SK-N-SH (cell line): ENCODE measurements at regions not wholly inside any gene's neighbourhood (a gene's known extent, or its start where the extent isn't known, plus 50 kb on each side); places are given as distances from the start of the nearest gene placed in this dataset.

Source experiments
- CTCF ChIA-PET: fragments of 300-600, 350-600 bp; formaldehyde crosslinking; extraction: SDS; loops from one replicate; lab custom pipeline; 2021; lab: Yijun Ruan, JAX
- POLR2A ChIA-PET: fragments of 350-600 bp; sonication (Branson Sonifier 250); formaldehyde crosslinking; extraction: SDS; loops from one replicate; lab custom pipeline; 2020; ENCODE audit warnings: antibody characterized with exemption, inconsistent platforms; lab: Yijun Ruan, JAX
- DNase-seq: peaks from one replicate; pipeline ENCODE4 v3.0.0; 2012
- H2AFZ ChIP-seq: fragments of 200-600 bp; sonication (generic); 2 replicates; pipeline ENCODE4 v1.8.1; 2016; ENCODE audit warnings: antibody characterized with exemption, mild to moderate bottlenecking, low read depth
- H3F3A ChIP-seq: fragments of 200-600 bp; sonication (generic); replicated peaks from 2 replicates; pipeline ENCODE3; 2016; ENCODE audit warnings: antibody characterized with exemption, mild to moderate bottlenecking; ENCODE audit not compliant: insufficient read depth
- H3K27ac ChIP-seq, 2 experiments: fragments of 200-500 bp in 1 of 2; fragments of 200-600 bp in 1 of 2; sonication (Bioruptor generic) in 1 of 2; sonication (generic), shearing (Covaris generic) in 1 of 2; 2 replicates each; pipeline versions ENCODE4 v1.5.1 to v1.6.1; 2014 to 2016; ENCODE audit warnings: low read depth in 2 of 2, inconsistent platforms in 1 of 2, low read length in 1 of 2, mild to moderate bottlenecking in 1 of 2, mixed read lengths in 1 of 2
- H3K27me3 ChIP-seq: fragments of 200-600 bp; sonication (generic), shearing (Covaris generic); 2 replicates; pipeline ENCODE4 v1.6.1; 2016; ENCODE audit warnings: mixed run types; ENCODE audit not compliant: insufficient read depth
- H3K36me3 ChIP-seq, 2 experiments: fragments of 200-500 bp in 1 of 2; fragments of 200-600 bp in 1 of 2; sonication (Bioruptor generic) in 1 of 2; sonication (generic) in 1 of 2; replicated peaks in 1 of 2; 2 replicates each; pipeline versions ENCODE3 to v1.5.1; 2014 to 2016; ENCODE audit warnings: low read length in 1 of 2, mild to moderate bottlenecking in 1 of 2; ENCODE audit not compliant: insufficient read depth in 2 of 2, control insufficient read depth in 1 of 2
- H3K4me1 ChIP-seq, 2 experiments: fragments of 200-500 bp in 1 of 2; fragments of 200-600 bp in 1 of 2; sonication (Bioruptor generic) in 1 of 2; sonication (generic), shearing (Covaris generic) in 1 of 2; 2 replicates each; pipeline versions ENCODE4 v1.5.1 to v1.6.1; 2014 to 2016; ENCODE audit warnings: low read depth in 1 of 2, low read length in 1 of 2, mixed run types in 1 of 2; ENCODE audit not compliant: insufficient read depth in 2 of 2, control insufficient read depth in 1 of 2
- H3K4me2 ChIP-seq: fragments of 200-600 bp; sonication (generic), shearing (Covaris generic); 2 replicates; pipeline ENCODE4 v1.6.1; 2017; ENCODE audit warnings: mixed run types
- H3K4me3 ChIP-seq, 2 experiments: fragments of 200-500 bp in 1 of 2; fragments of 200-600 bp in 1 of 2; sonication (Bioruptor generic) in 1 of 2; sonication (generic), shearing (Covaris generic) in 1 of 2; 2 replicates each; pipeline versions ENCODE4 v1.5.1 to v1.8.1; 2014 to 2016; ENCODE audit warnings: low read depth in 2 of 2, inconsistent platforms in 1 of 2, low read length in 1 of 2, mild to moderate bottlenecking in 1 of 2, mixed read lengths in 1 of 2, moderate library complexity in 1 of 2
- H3K79me2 ChIP-seq: fragments of 200-600 bp; sonication (generic); 2 replicates; pipeline ENCODE4 v1.8.1; 2017; ENCODE audit warnings: mild to moderate bottlenecking; ENCODE audit not compliant: insufficient read depth
- H3K9ac ChIP-seq: fragments of 200-600 bp; sonication (generic); 2 replicates; pipeline ENCODE4 v1.6.1; 2017; ENCODE audit warnings: mixed run types
- H3K9me2 ChIP-seq: fragments of 200-600 bp; sonication (generic); 2 replicates; pipeline ENCODE4 v1.6.1; 2017; ENCODE audit warnings: mixed run types
- H3K9me3 ChIP-seq: fragments of 200-600 bp; sonication (generic); 2 replicates; pipeline ENCODE4 v1.6.1; 2017; ENCODE audit warnings: mixed run types, mild to moderate bottlenecking, moderate library complexity
- H4K20me1 ChIP-seq: fragments of 200-600 bp; sonication (generic); 2 replicates; pipeline ENCODE4 v1.6.1; 2017; ENCODE audit warnings: mild to moderate bottlenecking, mixed run types; ENCODE audit not compliant: insufficient read depth
- CHD2 ChIP-seq: fragments of 150-350 bp; IDR thresholded peaks from 2 replicates; pipeline ENCODE4 v1.6.1; 2018; ENCODE audit warnings: low read length; ENCODE audit not compliant: partially characterized antibody
- MXI1 ChIP-seq: IDR thresholded peaks from 2 replicates; pipeline ENCODE4 v1.6.1; 2012; ENCODE audit warnings: mild to moderate bottlenecking, low read depth, low read length, improper control_type of control experiment
- NRF1 ChIP-seq: IDR thresholded peaks from 2 replicates; pipeline ENCODE4 v1.6.1; 2012; ENCODE audit warnings: low read depth, mild to moderate bottlenecking, low read length
- RAD21 ChIP-seq: IDR thresholded peaks from 2 replicates; pipeline ENCODE4 v1.6.1; 2012; ENCODE audit warnings: mild to moderate bottlenecking, low read length
- SIN3A ChIP-seq: IDR thresholded peaks from 2 replicates; pipeline ENCODE4 v1.6.1; 2012; ENCODE audit warnings: low read depth, mild to moderate bottlenecking, low read length, moderate library complexity, borderline replicate concordance
- TCF12 ChIP-seq: IDR thresholded peaks from 2 replicates; pipeline ENCODE4 v1.4.0; 2012
- WGBS: methylation state at CpG from one replicate; pipeline ENCODE4 v1.1.6; 2017; ENCODE audit warnings: low lambda C conversion rate; 5-methylcytosine and 5-hydroxymethylcytosine counted together
- TF ChIP-seq, protein P1 (sequence below): IDR thresholded peaks from 2 replicates; pipeline ENCODE4 v1.6.1; 2012; ENCODE audit warnings: mild to moderate bottlenecking, low read depth, low read length, moderate library complexity
- TF ChIP-seq, protein P2 (sequence below): fragments of 150-350 bp; IDR thresholded peaks from 2 replicates; pipeline ENCODE4 v1.6.1; 2016; ENCODE audit warnings: mild to moderate bottlenecking, low read depth, low read length
- TF ChIP-seq, protein P3 (sequence below): fragments of 200-600 bp; sonication (generic); IDR thresholded peaks from 2 replicates; pipeline ENCODE4 v1.6.1; 2017; ENCODE audit warnings: antibody characterized with exemption, mild to moderate bottlenecking, moderate library complexity

GRCh38 chr16:86814256-86814655 is 235.9 kb downstream of the FOXL1 start (continued):
- TF ChIP-seq, protein P1, sequence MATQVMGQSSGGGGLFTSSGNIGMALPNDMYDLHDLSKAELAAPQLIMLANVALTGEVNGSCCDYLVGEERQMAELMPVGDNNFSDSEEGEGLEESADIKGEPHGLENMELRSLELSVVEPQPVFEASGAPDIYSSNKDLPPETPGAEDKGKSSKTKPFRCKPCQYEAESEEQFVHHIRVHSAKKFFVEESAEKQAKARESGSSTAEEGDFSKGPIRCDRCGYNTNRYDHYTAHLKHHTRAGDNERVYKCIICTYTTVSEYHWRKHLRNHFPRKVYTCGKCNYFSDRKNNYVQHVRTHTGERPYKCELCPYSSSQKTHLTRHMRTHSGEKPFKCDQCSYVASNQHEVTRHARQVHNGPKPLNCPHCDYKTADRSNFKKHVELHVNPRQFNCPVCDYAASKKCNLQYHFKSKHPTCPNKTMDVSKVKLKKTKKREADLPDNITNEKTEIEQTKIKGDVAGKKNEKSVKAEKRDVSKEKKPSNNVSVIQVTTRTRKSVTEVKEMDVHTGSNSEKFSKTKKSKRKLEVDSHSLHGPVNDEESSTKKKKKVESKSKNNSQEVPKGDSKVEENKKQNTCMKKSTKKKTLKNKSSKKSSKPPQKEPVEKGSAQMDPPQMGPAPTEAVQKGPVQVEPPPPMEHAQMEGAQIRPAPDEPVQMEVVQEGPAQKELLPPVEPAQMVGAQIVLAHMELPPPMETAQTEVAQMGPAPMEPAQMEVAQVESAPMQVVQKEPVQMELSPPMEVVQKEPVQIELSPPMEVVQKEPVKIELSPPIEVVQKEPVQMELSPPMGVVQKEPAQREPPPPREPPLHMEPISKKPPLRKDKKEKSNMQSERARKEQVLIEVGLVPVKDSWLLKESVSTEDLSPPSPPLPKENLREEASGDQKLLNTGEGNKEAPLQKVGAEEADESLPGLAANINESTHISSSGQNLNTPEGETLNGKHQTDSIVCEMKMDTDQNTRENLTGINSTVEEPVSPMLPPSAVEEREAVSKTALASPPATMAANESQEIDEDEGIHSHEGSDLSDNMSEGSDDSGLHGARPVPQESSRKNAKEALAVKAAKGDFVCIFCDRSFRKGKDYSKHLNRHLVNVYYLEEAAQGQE = no peak
- TF ChIP-seq CHD2 (no peak), NRF1 (no peak)
- TF ChIP-seq, protein P2, sequence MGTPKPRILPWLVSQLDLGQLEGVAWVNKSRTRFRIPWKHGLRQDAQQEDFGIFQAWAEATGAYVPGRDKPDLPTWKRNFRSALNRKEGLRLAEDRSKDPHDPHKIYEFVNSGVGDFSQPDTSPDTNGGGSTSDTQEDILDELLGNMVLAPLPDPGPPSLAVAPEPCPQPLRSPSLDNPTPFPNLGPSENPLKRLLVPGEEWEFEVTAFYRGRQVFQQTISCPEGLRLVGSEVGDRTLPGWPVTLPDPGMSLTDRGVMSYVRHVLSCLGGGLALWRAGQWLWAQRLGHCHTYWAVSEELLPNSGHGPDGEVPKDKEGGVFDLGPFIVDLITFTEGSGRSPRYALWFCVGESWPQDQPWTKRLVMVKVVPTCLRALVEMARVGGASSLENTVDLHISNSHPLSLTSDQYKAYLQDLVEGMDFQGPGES = no peak

GRCh38 chr16:86816930-86817625 is 238.7 kb downstream of the FOXL1 start:
- H4K20me1 ChIP-seq = no peaks in the 10 kb centered on the region

GRCh38 chr16:86818671-86819532 is 240.6 kb downstream of the FOXL1 start:
- TF ChIP-seq, protein P3, sequence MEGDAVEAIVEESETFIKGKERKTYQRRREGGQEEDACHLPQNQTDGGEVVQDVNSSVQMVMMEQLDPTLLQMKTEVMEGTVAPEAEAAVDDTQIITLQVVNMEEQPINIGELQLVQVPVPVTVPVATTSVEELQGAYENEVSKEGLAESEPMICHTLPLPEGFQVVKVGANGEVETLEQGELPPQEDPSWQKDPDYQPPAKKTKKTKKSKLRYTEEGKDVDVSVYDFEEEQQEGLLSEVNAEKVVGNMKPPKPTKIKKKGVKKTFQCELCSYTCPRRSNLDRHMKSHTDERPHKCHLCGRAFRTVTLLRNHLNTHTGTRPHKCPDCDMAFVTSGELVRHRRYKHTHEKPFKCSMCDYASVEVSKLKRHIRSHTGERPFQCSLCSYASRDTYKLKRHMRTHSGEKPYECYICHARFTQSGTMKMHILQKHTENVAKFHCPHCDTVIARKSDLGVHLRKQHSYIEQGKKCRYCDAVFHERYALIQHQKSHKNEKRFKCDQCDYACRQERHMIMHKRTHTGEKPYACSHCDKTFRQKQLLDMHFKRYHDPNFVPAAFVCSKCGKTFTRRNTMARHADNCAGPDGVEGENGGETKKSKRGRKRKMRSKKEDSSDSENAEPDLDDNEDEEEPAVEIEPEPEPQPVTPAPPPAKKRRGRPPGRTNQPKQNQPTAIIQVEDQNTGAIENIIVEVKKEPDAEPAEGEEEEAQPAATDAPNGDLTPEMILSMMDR = no peak
- TF ChIP-seq RAD21 = no peak
- TF ChIP-seq TCF12 = no peak
- TF ChIP-seq SIN3A = no peak
- H3K27me3 ChIP-seq = peaks cover 97% of the 10 kb centered on the region
- no peaks in the 10 kb centered on the region for H3K9me2 ChIP-seq
- H3K4me1 ChIP-seq = no peaks in the 10 kb centered on the region
- no peak for DNase-seq
- no peaks in the 10 kb centered on the region for H3K9me3 ChIP-seq
- no peak overlapping the region for H3K9ac ChIP-seq
- H3K4me2 ChIP-seq = no peak overlapping the region
- no peak overlapping the region for H3K27ac ChIP-seq
- H3K4me3 ChIP-seq = no peak overlapping the region
- no peaks in the 10 kb centered on the region for H3K36me3 ChIP-seq
- no peaks in the 10 kb centered on the region for H3K79me2 ChIP-seq
- no peaks in the 10 kb centered on the region for H4K20me1 ChIP-seq
- CTCF ChIA-PET = no interaction called here
- WGBS = 24% methylated on average over 29 of the region's 29 CpGs
- POLR2A ChIA-PET = no interaction called here
- no peak overlapping the region for H2AFZ ChIP-seq
- H3F3A ChIP-seq = peaks cover 7% of the 10 kb centered on the region

More at GRCh38 chr16:86816930-86817625, 238.7 kb downstream of the FOXL1 start:
- ChIA-PET CTCF (no interaction called here), POLR2A (no interaction called here)
- no peak overlapping the region for H3K9ac ChIP-seq
- no peaks in the 10 kb centered on the region for H3F3A ChIP-seq
- no peak for DNase-seq
- no peaks in the 10 kb centered on the region for H3K4me1 ChIP-seq
- no peaks in the 10 kb centered on the region for H3K9me2 ChIP-seq
- peaks cover 97% of the 10 kb centered on the region for H3K27me3 ChIP-seq
- WGBS = 9% methylated on average over 9 of the region's 9 CpGs
- TF ChIP-seq MXI1 = no peak
- TF ChIP-seq, all 33 proteins: peak for 0
- Histone ChIP-seq H3K4me3 (no peak overlapping the region), H3K27ac (no peak overlapping the region), H2AFZ (no peak overlapping the region), H3K4me2 (no peak overlapping the region), H3K79me2 (no peaks in the 10 kb centered on the region), H3K9me3 (no peaks in the 10 kb centered on the region), H3K36me3 (no peaks in the 10 kb centered on the region)
